Effector CD4-positive, alpha-beta T cell (primary cell): ENCODE measurements at regions not wholly inside any gene's neighbourhood (a gene's known extent, or its start where the extent isn't known, plus 50 kb on each side); places are given as distances from the start of the nearest gene placed in this dataset.

ENCODE experiments used
- DNase-seq: peaks from one replicate; pipeline ENCODE4 v3.0.0-alpha.2; 2020

DNA sequence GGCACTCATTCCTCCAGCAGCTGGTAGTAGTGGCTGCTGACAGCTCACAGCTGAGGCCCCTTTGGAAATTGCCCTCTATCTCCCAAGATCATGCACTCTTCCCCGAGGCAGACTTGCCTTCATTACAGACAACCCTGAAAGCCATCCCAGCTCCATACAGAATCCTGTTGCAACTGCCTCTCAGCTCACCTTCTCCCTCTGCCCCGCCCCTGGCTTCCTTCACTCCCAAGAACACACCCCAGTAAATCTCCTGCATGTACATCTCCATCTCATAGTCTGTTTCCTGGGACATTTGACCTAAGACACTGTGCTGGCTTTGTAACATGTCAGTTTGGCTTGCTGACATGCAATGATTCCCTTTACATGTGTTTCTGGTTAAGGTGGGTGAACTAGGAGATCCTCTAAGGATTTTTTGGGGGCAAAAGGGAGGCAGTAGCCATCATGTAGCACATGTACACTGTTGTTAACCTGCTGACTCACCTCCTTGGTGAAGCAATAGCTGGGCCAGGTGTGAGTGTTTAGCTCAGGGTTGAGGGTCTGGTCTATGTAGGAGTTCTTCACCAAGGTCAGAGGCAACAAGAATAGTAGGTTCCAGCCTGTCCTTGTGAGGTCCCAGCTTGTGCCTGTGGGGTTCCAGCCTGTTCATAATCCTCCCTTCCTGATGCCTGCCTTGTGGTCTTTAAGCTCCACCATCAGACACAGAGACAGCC is 179.6 kb downstream of the CSNK2A3 start:
- no peak for DNase-seq

DNA sequence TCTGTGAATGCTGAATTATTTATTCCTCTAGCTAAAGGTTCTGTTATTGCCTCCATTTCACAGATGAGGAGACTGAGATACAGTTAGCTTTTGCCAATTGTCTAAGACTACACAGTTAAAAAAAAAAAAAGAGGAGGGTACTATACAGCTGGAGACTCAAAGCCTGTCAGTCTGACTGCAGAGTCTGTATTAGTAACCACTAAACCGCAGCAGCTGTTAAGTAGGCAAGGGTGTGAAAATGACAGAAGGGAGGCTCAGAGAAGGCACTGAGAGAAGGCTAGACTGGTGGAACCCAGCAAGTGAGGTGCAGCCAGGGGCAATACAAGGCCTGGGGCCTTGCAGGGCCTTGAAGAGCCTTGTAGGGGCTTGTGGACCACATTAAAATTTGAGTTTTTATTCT is 181.2 kb downstream of the CSNK2A3 start:
- DNase-seq: peak; percentile 34

DNA sequence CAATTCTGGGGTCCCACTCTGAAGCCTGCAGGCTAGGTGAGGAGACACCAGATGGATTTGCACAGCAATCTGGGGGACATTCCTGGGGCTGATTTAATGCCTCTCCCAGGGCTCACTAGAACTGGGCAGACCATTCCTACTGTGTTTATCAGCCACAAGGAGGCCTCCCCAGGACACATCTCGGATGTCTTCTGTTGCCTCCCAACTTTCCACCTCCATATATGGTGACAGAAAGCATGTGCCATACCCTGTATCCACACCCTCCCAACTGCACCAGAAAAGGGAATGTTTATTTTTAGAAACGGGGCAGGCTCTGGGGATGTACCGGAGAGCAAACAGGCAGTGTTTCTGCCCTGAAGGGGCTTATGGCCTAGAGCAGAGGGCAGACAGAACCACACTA is 181.8 kb downstream of the CSNK2A3 start:
- no peak for DNase-seq

DNA sequence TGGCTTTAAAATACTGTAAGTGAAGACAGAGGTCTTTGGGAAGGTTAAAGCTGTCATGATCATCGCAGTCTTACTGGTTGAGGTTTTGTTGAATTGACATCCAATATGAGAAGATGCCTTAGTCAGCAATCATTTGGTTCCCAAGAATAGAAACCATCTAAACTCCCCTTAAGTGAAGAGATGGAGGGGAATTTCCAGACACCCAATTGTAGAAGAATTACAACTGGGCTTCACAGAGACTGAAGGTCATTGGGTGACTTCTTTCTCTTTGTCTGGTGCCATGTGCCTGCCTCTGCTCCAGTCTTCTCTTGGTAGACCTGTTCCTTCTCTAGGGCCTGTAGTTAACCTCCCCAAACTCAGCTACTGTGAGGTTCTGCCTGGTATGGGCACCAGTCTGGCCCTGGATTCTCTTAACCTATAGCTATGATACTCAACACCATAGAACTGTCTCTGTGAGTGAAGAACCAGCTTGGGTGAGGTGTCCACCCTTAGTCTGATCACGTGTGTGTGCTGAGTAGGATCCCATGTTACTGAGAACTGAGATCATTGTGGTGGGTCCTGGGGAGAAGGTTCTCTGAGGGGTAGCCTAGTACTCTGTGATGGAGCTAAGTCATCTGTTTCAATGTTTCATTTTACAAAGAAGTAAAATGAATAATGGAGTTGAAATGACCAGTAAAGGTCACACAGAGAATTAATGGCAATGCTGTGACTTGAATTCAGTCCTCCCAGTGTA is 182.5 kb downstream of the CSNK2A3 start:
- no peak for DNase-seq

DNA sequence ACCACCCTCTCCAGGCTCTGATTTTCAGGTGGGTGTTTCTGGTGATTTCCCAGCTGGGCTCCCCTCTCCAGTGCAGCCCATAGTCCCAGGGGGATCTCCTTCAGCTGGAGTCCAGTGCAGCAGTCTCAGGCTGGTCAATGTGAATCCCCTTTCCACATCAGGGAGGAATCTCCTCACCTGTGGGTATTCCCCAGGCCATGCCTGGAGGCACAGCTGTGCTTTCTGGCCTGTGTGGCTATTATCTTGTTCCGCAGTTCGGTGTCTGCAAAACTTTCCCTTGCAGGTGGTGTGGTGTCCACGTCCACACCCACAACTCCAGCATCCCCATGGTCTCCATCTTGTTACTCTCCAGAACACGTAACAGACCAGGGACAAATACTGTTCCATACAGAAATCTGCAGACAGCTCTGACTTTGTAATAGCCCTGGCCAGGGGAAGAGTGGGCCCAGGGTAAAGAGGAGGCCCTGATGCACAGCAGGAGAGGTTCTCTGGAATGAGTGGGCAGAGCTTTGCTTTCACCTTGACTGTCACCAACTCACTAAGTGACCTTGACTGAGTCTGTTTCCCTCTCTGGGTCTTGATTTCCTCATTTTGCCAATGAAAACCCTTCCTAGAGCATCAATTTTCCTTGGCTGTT is 183.2 kb downstream of the CSNK2A3 start:
- DNase-seq: no peak

DNA sequence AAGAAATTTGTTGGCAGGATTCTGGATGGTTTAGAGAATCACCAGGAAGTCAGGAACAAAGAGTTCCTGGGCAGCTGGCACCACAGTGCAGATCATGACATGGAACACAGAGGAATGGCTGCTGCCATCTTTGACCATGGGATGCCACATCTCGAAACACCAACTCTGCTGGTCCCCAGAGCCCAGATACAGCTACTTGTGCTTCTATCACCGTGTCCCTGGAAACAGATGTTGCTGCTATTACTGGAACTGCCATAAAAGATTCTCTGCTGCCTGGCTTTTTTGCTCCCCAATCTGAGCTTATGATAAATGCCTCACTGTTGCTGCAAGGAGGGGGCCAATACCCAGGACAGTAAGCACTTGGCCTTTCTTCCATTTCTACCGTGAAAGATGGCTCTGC is 185.2 kb downstream of the CSNK2A3 start:
- DNase-seq: no peak

DNA sequence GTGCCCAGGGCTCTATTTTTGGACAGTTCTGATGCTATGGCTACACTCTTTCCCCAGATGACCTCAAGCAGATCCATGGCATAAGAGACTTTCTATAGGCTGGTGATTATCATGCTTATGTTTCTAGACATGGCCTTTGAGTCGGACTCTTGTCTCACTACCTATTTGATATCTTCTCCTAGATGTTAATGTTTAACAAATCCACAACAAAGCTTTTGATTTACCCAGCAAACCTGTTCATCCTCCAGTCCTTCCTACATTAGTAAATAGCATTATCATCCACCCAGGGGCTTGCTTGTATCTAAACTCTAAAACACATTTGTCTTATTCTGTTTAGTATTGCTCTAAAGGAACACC is 188.7 kb downstream of the CSNK2A3 start:
- no peak for DNase-seq

DNA sequence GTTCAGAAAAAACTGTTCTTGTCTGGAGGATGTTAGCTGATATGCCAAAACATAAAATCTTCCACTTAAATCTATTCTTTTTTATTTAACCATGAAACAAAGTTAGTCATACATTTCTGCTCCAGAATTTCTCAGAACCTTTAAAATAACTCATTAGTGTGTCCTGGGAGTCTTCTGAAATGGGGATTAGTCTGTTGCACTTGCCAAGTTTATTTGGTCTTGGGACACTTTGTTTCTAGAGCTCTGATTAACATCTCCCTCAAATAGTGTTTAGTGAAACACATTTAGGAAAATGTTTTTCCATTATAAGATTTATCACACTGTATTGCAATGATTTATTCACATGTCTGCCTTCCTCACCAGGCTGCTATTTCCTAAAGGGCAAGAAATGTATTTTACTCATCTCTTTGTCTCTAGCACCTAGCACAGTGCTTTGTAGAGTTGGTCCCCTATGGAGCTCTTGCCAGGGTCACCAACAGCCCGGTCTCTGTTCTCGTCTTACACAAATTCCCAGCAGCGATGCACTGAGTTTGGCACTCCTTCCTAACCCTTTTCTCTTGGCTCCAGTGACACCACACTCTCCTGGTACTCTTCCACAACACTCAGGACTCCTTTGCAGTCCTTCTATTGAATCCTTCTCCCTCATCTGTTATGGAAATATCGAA is 189.2 kb downstream of the CSNK2A3 start:
- no peak for DNase-seq

DNA sequence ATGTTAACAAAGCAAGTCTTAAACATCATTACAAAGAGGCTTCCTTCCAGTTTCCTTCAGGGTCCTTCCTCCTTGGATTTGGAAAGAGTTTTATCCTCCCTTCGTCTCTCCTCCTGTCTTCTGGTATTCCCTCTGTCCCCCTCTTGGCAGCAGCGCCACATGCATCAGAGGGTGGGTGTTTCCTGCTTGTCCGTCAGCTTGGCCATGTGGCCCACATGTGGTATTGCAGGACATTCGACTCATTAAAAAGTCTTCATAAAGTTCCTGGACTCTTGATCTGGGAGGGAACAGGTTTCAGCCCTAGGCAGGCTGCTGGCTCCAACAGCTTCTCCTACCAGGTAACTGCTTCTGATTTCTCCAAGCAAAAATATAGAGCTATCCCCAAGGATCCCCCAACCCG is 189.8 kb downstream of the CSNK2A3 start:
- no peak for DNase-seq

DNA sequence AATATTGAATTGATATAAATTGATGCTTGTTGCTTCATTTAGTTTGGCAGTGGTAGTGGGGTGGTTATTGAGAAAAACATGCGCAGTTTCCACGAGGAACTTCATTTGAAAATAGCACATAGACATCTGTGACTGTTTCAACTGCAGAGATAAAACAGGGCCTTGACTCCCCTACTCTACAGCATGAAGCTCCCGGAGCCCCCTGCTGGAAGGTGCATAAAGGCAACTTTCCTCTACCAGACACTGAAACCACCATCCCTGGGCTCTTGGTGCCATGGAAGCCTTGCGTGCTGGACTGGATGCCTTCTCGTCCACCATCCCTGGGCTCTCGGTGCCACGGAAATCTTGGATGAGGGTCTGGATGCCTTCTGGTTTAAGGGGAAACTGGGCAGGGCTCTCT is 195.9 kb downstream of the CSNK2A3 start:
- DNase-seq: peak; percentile 59

DNA sequence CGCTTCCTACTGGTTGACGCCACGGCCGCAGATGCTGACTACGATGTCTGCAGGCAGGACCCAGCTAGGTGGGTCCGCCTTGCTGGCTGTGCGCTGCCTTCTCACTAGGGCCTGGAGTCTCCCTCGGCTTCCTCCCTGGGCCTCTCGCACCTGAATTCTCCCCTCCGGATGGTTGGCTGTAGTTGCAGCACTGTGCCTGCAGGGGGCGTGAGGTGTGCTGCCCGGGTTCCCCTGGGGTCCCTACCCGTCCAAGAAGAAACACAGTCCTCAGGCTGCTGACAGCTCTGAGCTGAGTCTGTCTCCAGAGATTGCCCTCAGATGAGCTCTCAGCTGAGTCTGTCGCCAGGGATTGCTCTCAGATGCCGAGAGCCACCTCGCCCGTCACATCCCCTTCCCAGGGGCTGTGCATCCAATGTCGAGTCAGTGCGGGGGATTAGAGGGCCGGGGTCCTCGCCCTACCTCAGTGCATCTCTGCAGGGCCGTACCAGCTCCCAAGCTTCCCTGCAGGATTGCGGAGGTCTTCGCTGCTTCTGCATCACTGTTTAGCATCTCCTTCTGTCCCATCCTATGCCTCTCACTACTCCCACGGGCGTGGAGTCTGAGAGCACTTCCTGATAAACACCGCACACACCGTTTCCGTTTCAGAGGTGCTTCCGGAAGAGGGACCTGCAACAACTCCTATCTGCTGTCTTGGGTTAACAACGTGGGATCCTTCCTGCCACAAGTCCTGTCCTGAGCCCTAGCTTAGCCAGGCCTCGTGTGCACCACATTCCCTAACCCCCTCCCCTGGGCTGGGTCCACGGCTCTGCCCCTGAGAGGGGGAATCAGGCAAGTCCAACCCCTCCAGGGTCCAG is 196.9 kb downstream of the CSNK2A3 start:
- DNase-seq: peak; percentile 35

DNA sequence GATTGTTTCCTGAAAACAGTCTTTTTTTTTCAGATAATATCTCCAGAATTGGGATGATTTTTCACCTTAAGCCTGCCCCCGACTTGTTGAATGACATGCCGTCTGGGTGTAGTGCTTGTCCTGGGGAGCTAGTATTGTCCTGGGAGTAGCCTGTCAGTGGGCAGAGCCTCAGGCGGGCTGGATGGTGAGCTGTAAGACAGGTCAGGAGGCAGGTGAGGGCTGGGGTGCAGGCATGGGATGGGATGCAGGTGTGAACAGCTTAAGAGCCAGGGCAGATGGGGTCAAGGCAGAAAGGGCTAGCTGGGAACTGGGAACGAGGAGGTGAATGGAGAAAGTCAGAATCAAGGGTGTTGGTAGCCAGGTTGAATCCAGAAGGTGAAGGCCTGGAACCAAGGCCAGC is 200.2 kb downstream of the CSNK2A3 start:
- no peak for DNase-seq

DNA sequence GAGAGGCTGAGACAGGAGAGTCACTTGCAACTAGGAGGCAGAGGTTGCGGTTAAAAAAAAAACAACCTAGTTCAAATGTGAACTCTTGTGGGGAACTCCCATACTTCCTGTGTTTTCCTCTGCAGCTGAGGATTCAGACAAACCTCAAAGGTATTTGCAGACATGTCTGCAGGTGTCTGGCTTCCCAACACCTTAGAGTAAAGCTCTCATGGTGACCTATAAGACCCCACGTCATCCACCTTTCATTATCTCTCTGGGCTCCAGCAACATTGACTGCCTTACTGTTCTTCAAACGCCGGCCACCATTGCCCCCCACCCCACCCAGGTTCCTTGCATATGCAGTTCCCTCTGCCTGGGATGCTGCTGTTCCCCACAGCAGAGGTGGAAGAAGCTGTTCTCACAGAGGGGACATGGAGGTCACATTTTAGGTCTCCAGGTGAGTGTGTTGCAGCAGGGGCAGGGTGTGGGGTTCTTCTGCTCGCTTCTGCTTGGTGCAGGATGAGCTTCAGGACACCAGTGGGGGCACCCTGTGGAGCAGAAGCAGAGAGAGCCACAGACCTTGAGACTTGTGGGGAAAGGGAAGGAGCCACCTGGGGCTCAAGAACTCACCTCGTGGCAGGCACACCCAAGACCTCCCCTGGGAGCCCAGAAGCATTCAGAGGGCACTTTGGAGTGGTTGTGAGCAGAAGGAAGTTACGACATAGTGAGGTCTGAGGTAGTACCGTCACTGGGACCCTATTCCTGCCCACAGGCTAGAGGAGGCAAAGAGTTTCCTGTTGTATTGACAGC is 203.2 kb downstream of the CSNK2A3 start:
- DNase-seq: peak; percentile 50

DNA sequence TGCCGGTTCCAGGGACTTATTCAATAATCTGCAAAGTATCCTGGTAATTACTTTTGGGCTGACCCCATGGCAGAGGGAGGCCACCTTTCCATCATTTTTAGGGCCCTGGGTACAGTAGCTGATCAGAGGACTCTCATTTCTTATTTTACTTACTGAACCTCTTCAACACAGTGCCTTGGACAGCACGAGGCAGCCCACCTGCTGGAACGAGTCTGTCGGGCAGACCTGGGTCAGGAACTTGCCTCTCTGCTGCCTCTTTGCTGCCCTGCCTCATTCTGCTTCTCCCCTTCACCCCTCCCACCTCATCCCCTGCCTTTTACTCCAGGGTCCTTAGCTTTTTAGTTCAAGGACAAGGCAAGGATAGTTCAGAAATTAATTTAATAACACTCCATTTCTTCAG is 204.5 kb downstream of the CSNK2A3 start:
- no peak for DNase-seq

DNA sequence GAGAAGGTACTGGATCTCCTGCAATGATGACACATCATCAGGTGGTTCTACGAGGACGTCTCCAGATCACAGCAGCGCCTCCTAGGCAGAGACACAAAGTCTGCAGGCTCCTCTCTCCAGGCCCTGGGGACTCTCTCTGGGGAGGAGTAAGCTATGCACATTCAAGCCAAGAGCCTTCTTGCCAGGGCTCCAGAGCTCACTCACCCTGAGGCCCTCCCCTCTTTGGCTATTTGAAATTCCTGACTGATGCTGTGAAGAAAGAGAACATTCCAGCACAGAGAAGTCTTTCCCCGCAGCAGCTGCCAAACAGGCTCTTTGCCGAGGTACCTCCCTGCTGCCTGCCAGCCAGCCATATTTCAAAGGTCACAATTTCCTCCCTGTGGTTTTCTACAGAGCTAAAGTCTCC is 204.9 kb downstream of the CSNK2A3 start:
- DNase-seq: no peak

DNA sequence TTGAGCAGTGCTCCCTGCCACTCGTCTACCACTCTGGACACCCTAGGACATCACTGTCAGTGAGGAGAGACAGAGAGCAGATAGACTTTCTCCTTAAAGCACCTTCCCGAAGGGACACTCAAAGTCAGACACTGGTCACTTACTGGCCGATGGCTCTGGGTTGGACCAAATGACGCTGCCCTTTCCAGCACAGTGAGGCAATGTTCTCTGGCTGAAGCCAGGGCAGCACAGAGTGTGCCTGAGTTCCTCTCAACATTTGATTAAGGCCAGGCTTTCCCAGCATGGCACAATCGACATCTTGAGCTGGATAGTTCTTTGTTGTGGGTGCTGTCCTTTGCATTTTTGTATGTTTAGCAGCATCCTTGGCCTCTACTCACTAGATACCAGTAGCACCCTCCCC is 206.2 kb downstream of the CSNK2A3 start:
- DNase-seq: no peak

DNA sequence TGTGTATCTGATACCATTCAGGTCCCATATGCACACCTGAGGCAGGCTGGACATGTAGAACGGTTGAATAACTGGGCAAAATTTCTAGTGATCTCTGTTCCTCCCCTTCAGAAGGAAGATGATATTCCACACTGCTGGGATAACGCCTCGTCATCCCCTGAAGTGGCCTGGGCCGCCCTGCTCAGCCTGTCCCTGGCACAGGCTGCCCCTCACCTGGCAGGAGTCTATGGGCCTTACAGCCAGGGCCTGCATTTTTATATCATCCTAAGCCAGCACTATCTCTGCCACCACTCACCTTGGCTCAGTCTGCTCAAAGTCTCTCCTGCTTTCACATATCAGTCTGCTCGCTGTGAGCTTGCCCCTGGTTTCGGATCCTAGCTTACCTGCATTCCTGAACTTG is 209.2 kb downstream of the CSNK2A3 start:
- no peak for DNase-seq

DNA sequence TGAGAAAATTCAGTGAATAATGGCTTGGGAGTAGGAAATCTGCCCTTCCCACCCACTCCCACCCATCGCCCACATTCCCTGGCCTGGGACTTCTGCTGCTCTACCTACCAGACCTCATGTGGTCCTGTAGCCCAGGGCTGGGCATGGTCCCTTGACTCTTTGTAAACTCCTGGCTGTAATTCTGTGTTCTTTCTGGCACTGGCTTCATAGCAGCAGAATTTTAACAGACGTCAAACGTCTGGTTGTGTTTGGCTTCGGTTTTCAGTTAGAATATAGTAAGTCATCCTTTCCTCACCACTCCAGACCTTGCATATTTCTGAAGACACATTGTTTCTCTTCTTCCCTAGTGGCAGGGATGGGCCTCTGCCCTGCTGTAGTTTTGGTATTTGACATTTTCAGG is 210.6 kb downstream of the CSNK2A3 start:
- DNase-seq: no peak

DNA sequence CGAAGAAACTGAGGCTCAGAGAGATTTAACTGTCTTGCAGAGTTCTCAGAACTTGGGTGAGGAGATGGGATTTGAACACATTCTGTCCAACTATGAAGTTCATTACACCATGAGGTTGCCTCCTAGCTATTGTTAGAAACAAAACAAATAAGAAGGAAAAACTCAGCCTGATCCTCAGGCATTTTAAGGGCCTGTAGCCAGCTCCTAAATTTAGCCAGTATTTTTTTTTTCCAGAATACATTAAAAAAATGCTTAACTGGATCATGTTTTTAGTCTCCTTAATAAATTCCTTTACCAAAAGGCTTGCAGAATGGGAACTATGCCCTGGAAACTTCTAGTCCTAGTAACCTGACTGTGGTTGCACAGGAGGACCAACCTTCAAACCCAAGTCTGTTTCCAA is 212.0 kb downstream of the CSNK2A3 start:
- DNase-seq: no peak

DNA sequence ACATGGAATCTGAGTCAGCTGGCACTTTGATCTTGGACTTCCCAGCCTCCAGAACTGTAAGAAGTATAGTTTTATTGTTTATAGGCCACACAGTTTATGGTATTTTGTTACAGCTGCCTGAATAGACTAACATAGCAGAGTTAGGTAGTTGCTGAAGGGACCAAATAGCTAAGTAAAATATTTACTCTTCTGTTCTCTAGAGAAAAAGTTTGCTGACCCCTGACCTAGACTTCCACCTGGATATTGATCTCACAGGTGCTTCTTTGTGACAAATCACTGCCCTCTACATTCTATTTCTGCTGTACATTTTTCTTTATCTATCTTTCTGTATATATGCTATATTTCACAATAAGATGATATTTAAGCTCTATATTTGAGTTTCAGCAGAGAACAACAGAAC is 212.5 kb downstream of the CSNK2A3 start:
- no peak for DNase-seq

DNA sequence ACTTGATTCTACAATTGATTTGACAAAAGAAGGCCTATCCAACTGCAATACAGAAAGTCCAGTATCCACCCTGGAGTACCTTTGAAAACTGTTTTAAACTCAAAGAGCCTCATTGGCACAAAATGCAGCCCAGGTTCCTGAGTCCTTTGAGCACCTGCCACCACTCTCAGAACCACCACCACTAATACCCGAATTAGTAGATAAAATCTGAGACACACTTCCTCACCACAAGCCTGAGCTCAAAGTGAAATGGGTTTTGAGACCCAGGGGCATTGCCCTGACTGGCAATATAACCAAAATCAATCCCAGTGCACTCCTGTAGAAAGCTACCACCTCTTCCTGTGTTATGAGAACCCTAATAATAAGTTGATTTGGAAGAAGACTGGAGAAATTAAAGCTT is 215.7 kb downstream of the CSNK2A3 start:
- no peak for DNase-seq
